Erythroblast (primary cell): ENCODE measurements at regions not wholly inside any gene's neighbourhood (a gene's known extent, or its start where the extent isn't known, plus 50 kb on each side); places are given as distances from the start of the nearest gene placed in this dataset.

Source experiments
- GATA1 ChIP-seq: IDR thresholded peaks from 2 replicates; pipeline ENCODE4 v1.6.1; 2011; ENCODE audit warnings: low read depth, mild to moderate bottlenecking, control low read depth, low read length, moderate library complexity
- POLR2A ChIP-seq: IDR thresholded peaks from 2 replicates; pipeline ENCODE4 v1.6.1; 2011; ENCODE audit warnings: mild to moderate bottlenecking, low read length

DNA sequence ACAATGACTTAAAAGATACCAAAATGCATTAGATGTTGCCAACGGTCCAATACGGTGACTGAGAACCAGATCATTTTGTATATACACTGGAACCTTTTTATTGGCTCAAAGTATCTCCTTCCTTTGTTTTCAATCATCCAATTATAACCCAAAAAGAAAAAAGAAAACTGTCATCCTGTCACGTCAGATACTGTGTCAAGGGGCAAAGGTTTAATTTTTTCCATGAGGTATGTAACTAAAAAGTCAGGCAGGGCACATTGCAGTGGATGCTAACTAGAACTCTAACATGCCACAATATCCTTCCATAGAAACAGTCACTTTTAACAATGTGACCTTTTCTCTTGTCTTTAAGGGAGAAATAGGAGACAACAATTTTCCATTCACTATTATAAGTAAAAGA is 267.6 kb upstream of the NEBL start:
- TF ChIP-seq POLR2A: no peak
- no peak for TF ChIP-seq GATA1
